ENCODE measurements at regions not wholly inside any gene's neighbourhood (a gene's known extent, or its start where the extent isn't known, plus 50 kb on each side); places are given as distances from the start of the nearest gene placed in this dataset.

DNA sequence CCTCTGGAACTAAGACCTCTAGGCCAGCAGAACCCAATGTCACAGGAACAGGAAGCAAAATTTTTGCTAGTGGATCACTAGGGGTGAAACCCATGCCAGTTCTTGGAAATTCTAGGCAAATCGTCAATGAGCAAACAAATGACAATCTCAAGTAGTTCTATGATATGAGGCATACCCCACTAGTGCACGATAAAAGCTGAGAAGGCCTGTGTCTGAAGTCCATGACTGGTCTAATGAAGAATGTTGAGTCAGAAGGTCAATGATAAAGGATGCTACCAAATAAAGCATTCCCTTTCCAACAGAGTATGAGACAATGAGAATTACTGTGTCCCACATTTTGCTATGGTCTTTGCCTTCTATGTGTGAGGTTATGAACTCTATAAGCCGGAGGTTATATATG lies 149.4 kb upstream of the NOX3 start (continued):
- no peak for TF ChIP-seq ZNF462 (CRISPR knock-in tag; IDR thresholded peaks at IDR 0.05)

DNA sequence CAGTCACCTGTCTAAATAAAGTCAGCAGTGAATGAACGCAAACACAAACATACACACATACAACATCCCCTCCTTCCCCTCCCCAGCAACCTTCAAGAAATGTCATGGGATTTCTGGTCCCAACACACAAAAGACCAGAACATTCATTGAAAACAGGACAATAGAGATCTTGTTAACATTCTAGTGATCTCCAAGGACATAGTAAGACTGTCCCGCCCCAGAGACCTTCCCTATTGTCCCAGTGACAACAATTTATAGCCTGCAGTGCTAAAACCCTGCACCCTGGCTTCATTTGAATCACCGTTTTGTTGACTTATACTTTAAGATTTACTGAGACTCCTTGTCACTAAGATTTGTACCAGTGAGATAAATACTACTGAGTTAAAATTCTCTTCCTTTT lies 143.9 kb upstream of the NOX3 start:
- Histone ChIP-seq H3K4me1 (ENCODE audit: insufficient read depth) (no peaks in the 10 kb centered on the region), H3K4me2 (no peak overlapping the region), H3K4me3 (no peak overlapping the region), H3K36me3 (ENCODE audit: insufficient read depth) (no peaks in the 10 kb centered on the region), H3F3A (replicated peaks; ENCODE audit: low read depth) (no peaks in the 10 kb centered on the region), H2AFZ (no peak overlapping the region), H4K20me1 (replicated peaks; ENCODE audit: insufficient read depth) (no peaks in the 10 kb centered on the region), H3K79me2 (replicated peaks; ENCODE audit: insufficient read depth) (no peaks in the 10 kb centered on the region), H3K27me3 (ENCODE audit: insufficient read depth) (no peaks in the 10 kb centered on the region), H3K27ac (ENCODE audit: low read depth) (no peak overlapping the region), H3K9me2 (ENCODE audit: insufficient read depth) (no peaks in the 10 kb centered on the region)
- DNase-seq (ENCODE audit: low spot score) = no peak
- peaks cover 4% of the 10 kb centered on the region; the same call in 1 of the 3 replicates for H3K4me1 Mint-ChIP-seq
- H3K27me3 Mint-ChIP-seq (ENCODE audit: insufficient read depth, low read depth, poor library complexity) = no peaks in the 10 kb centered on the region
- H3K36me3 Mint-ChIP-seq (ENCODE audit: low read depth) = no peaks in the 10 kb centered on the region
- H3K4me3 Mint-ChIP-seq = no peak overlapping the region
- no peaks in the 10 kb centered on the region for H3K9me3 Mint-ChIP-seq
- no peak overlapping the region; the same call in 1 of the 2 replicates for H3K27ac Mint-ChIP-seq
- ATAC-seq = peak; percentile 68
- TF ChIP-seq CREB1 (CRISPR knock-in tag; IDR thresholded peaks at IDR 0.05; ENCODE audit: low read depth) = no peak
- TF ChIP-seq EZH2 (IDR thresholded peaks at IDR 0.05; ENCODE audit: low read depth, unreplicated experiment) = no peak
- TF ChIP-seq STAT1 (IDR thresholded peaks at IDR 0.05; ENCODE audit: unreplicated experiment) = no peak
- no peak for TF ChIP-seq CTCF (conservative IDR thresholded peaks at IDR 0.05; ENCODE audit: low read depth in 2 of 2)
- no peak for TF ChIP-seq ZNF462 (CRISPR knock-in tag; IDR thresholded peaks at IDR 0.05)
- TF ChIP-seq, protein P1, sequence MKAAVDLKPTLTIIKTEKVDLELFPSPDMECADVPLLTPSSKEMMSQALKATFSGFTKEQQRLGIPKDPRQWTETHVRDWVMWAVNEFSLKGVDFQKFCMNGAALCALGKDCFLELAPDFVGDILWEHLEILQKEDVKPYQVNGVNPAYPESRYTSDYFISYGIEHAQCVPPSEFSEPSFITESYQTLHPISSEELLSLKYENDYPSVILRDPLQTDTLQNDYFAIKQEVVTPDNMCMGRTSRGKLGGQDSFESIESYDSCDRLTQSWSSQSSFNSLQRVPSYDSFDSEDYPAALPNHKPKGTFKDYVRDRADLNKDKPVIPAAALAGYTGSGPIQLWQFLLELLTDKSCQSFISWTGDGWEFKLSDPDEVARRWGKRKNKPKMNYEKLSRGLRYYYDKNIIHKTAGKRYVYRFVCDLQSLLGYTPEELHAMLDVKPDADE (IDR thresholded peaks at IDR 0.05) = no peak
- no peak for TF ChIP-seq EZH2phosphoT487 (IDR thresholded peaks at IDR 0.05; ENCODE audit: unreplicated experiment)

All from GM23338 (cell line).